ENCODE measurements at regions not wholly inside any gene's neighbourhood (a gene's known extent, or its start where the extent isn't known, plus 50 kb on each side); places are given as distances from the start of the nearest gene placed in this dataset.

DNA sequence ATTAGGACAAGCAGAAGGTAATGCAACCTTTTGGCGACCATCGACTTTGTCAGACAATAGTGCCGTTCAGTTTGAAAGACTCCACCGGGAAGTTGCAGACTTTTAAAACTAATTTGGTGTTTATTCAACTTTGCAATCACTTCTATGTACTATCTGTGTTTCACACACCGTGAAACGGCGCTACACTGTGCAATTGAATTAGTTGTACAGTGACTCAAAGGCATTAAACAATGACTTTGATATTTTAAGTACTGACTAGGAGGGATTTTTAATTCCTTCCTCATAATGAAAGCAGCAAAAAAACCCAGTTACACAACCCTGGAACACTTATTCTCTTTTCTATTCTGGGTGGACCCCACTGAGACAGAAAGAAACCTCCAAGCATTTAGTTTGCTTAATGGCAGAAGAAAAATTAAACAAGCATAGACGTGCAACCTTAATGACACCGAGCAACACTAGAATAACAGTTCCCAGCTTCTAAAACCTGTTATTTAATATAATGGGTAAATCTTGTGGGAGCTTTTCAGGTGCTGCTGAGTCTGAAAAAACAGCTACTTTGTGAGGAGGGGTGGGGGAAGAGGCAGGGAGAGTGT is 176.8 kb downstream of the LMO4 start:
- in situ Hi-C loops (cut with HindIII; ENCODE audit: low pct_unique_long_range_greater_than_20kb, low sequenced_read_pairs) = no loop called here
- ATAC-seq = no peak
- no peak for TF ChIP-seq SIN3A (IDR thresholded peaks at IDR 0.05; ENCODE audit: borderline replicate concordance, insufficient read depth, low read depth, low read length)
- no peak for TF ChIP-seq POLR2AphosphoS5 (IDR thresholded peaks at IDR 0.05; ENCODE audit: low read depth, low read length)
- no peak for TF ChIP-seq TCF7L2 (IDR thresholded peaks at IDR 0.05; ENCODE audit: low read depth, low read length)
- TF ChIP-seq, protein P1, sequence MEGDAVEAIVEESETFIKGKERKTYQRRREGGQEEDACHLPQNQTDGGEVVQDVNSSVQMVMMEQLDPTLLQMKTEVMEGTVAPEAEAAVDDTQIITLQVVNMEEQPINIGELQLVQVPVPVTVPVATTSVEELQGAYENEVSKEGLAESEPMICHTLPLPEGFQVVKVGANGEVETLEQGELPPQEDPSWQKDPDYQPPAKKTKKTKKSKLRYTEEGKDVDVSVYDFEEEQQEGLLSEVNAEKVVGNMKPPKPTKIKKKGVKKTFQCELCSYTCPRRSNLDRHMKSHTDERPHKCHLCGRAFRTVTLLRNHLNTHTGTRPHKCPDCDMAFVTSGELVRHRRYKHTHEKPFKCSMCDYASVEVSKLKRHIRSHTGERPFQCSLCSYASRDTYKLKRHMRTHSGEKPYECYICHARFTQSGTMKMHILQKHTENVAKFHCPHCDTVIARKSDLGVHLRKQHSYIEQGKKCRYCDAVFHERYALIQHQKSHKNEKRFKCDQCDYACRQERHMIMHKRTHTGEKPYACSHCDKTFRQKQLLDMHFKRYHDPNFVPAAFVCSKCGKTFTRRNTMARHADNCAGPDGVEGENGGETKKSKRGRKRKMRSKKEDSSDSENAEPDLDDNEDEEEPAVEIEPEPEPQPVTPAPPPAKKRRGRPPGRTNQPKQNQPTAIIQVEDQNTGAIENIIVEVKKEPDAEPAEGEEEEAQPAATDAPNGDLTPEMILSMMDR (IDR thresholded peaks at IDR 0.05) = no peak
- TF ChIP-seq, protein P2, sequence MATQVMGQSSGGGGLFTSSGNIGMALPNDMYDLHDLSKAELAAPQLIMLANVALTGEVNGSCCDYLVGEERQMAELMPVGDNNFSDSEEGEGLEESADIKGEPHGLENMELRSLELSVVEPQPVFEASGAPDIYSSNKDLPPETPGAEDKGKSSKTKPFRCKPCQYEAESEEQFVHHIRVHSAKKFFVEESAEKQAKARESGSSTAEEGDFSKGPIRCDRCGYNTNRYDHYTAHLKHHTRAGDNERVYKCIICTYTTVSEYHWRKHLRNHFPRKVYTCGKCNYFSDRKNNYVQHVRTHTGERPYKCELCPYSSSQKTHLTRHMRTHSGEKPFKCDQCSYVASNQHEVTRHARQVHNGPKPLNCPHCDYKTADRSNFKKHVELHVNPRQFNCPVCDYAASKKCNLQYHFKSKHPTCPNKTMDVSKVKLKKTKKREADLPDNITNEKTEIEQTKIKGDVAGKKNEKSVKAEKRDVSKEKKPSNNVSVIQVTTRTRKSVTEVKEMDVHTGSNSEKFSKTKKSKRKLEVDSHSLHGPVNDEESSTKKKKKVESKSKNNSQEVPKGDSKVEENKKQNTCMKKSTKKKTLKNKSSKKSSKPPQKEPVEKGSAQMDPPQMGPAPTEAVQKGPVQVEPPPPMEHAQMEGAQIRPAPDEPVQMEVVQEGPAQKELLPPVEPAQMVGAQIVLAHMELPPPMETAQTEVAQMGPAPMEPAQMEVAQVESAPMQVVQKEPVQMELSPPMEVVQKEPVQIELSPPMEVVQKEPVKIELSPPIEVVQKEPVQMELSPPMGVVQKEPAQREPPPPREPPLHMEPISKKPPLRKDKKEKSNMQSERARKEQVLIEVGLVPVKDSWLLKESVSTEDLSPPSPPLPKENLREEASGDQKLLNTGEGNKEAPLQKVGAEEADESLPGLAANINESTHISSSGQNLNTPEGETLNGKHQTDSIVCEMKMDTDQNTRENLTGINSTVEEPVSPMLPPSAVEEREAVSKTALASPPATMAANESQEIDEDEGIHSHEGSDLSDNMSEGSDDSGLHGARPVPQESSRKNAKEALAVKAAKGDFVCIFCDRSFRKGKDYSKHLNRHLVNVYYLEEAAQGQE (IDR thresholded peaks at IDR 0.05; ENCODE audit: insufficient read depth in 1 of 2, low read depth in 2 of 2, low read length in 1 of 2) = no peak
- Histone ChIP-seq H3K27me3 (ENCODE audit: control insufficient read depth, insufficient read depth, low read length) (no peaks in the 10 kb centered on the region), H3K27ac (ENCODE audit: low read length) (no peak overlapping the region), H3K4me3 (ENCODE audit: low read depth in 2 of 2, low read length in 2 of 2) (no peak overlapping the region), H3K36me3 (ENCODE audit: control insufficient read depth, insufficient read depth, low read length) (no peaks in the 10 kb centered on the region), H3K9me3 (ENCODE audit: control insufficient read depth, insufficient read depth, low read depth, low read length) (no peaks in the 10 kb centered on the region), H3K4me1 (ENCODE audit: control insufficient read depth, insufficient read depth, low read length) (no peaks in the 10 kb centered on the region)
- DNase-seq (ENCODE audit: low read depth, low spot score) = no peak
- ChIA-PET POLR2A (no interaction called here), CTCF (no interaction called here)
- intact Hi-C loops (cut with micrococcal nuclease; ENCODE audit: unreplicated experiment) = no loop called here
- BruUV-seq (replicated peaks) = no TSS peak

DNA sequence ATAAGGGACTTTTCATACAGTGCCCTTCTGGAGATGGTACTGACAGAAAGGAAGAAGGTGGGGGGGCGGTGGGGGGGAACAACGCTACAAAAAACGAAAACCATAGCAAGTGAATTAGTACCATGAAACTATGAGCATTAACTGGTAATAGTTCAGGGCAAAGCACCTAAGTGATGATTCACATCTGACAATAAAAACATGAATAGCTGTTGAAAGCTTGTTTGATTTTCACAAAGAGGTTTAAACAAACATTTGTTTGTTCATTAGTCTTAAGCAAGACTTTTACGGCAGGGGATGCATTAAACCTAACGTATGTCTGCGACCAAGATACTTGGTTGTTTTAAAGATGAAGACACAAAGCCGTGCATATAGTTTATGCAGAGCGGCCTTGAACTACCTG is 177.5 kb downstream of the LMO4 start:
- in situ Hi-C loops (cut with HindIII; ENCODE audit: low pct_unique_long_range_greater_than_20kb, low sequenced_read_pairs) = no loop called here
- no TSS peak for BruUV-seq (replicated peaks)
- CTCF ChIA-PET = no interaction called here
- intact Hi-C loops (cut with micrococcal nuclease; ENCODE audit: unreplicated experiment) = no loop called here
- H3K27ac ChIP-seq (ENCODE audit: low read length) = no peak overlapping the region
- ATAC-seq (no peak), DNase-seq (ENCODE audit: low read depth, low spot score) (no peak)
- no peak overlapping the region for H3K4me3 ChIP-seq (ENCODE audit: low read depth in 2 of 2, low read length in 2 of 2)
- no peaks in the 10 kb centered on the region for H3K27me3 ChIP-seq (ENCODE audit: control insufficient read depth, insufficient read depth, low read length)
- H3K36me3 ChIP-seq (ENCODE audit: control insufficient read depth, insufficient read depth, low read length) = no peaks in the 10 kb centered on the region
- POLR2A ChIA-PET = no interaction called here
- no peak for TF ChIP-seq SIN3A (IDR thresholded peaks at IDR 0.05; ENCODE audit: borderline replicate concordance, insufficient read depth, low read depth, low read length)
- TF ChIP-seq, protein P1 (IDR thresholded peaks at IDR 0.05) = no peak
- TF ChIP-seq, protein P2 (IDR thresholded peaks at IDR 0.05; ENCODE audit: insufficient read depth in 1 of 2, low read depth in 2 of 2, low read length in 1 of 2) = no peak
- no peak for TF ChIP-seq TCF7L2 (IDR thresholded peaks at IDR 0.05; ENCODE audit: low read depth, low read length)
- no peak for TF ChIP-seq POLR2AphosphoS5 (IDR thresholded peaks at IDR 0.05; ENCODE audit: low read depth, low read length)
- H3K4me1 ChIP-seq (ENCODE audit: control insufficient read depth, insufficient read depth, low read length) = no peaks in the 10 kb centered on the region
- no peaks in the 10 kb centered on the region for H3K9me3 ChIP-seq (ENCODE audit: control insufficient read depth, insufficient read depth, low read depth, low read length)

All from Panc1 (cell line).